ENCODE measurements at regions not wholly inside any gene's neighbourhood (a gene's known extent, or its start where the extent isn't known, plus 50 kb on each side); places are given as distances from the start of the nearest gene placed in this dataset.
A peak's percentile ranks its signal among the peaks of the same experiment; 100 is the strongest.

- TF ChIP-seq POLR2A (IDR thresholded peaks at IDR 0.05) (no peak), CTCF (IDR thresholded peaks at IDR 0.05) (peak; percentile 91 to 98 (median 96)), POLR2AphosphoS5 (IDR thresholded peaks at IDR 0.05) (no peak)
Measured at GRCh38 chr10:123559066-123559822, 106.9 kb upstream of the GPR26 start.
